K562 (cell line): ENCODE measurements at regions not wholly inside any gene's neighbourhood (a gene's known extent, or its start where the extent isn't known, plus 50 kb on each side); places are given as distances from the start of the nearest gene placed in this dataset.

Experiments used
- ATAC-seq: fragments of 200-7000 bp; cut with Tn5 transposase; 3 replicates; pipeline ENCODE4 v1.9.1; 2020; ENCODE audit warnings: moderate library complexity
- BruUV-seq: library from RNA; stranded (reverse); fragments of 400-500 nt; replicated peaks from 2 replicates; lab custom pipeline; 2021; lab: Mats Ljungman, UMichigan
- CTCF ChIA-PET: fragments of 300-600 bp; formaldehyde crosslinking; extraction: SDS; loops from one replicate; lab custom pipeline; 2021; ENCODE audit warnings: low intra/inter-chr PET ratio; lab: Yijun Ruan, JAX
- POLR2A ChIA-PET: fragments of 300-600, 350-650 bp; sonication (Branson Sonifier 250); formaldehyde crosslinking; extraction: SDS; loops from one replicate; lab custom pipeline; 2021; ENCODE audit warnings: antibody characterized with exemption, inconsistent platforms; lab: Yijun Ruan, JAX
- DNase-seq, 4 experiments: peaks; one replicate each; pipeline versions ENCODE4 v3.0.0 to v3.0.0-alpha.2; 2011 to 2018; ENCODE audit warnings: low spot score in 3 of 4, mixed read lengths in 3 of 4; ENCODE audit errors: extremely low read depth in 1 of 4
- FAIRE-seq: peaks from 2 replicates; lab custom pipeline; 2011; peaks lifted over from hg19 to GRCh38; lab: Jason Lieb, UNC
- H2AFZ ChIP-seq: 2 replicates; pipeline ENCODE4 v1.6.0; 2011; ENCODE audit warnings: low read depth, low read length, control low read depth, inconsistent platforms
- H3K27ac ChIP-seq: fragments of 200-600 bp; 3 replicates; pipeline ENCODE4 v1.8.0; 2011; ENCODE audit warnings: low read depth, mild to moderate bottlenecking, control low read depth, inconsistent platforms, low read length, moderate library complexity, mixed read lengths; ENCODE audit errors: extremely low read depth
- H3K27me3 ChIP-seq, 2 experiments: fragments of 300-600 bp in 1 of 2; 2 replicates in 1 of 2; 3 replicates in 1 of 2; pipeline versions ENCODE4 v1.6.0 to v1.8.0; 2011; ENCODE audit warnings: inconsistent platforms in 2 of 2, low read length in 2 of 2, mild to moderate bottlenecking in 1 of 2, mixed read lengths in 1 of 2, moderate library complexity in 1 of 2; ENCODE audit not compliant: control insufficient read depth in 2 of 2, insufficient read depth in 2 of 2
- H3K36me3 ChIP-seq: fragments of 300-600 bp; 3 replicates; pipeline ENCODE4 v1.8.0; 2011; ENCODE audit warnings: mild to moderate bottlenecking, low read length, inconsistent platforms; ENCODE audit not compliant: control insufficient read depth, insufficient read depth
- H3K4me1 ChIP-seq, 2 experiments: fragments of 200-600 bp in 1 of 2; replicated peaks in 1 of 2; 2 replicates in 1 of 2; 3 replicates in 1 of 2; pipeline versions ENCODE4 v1.5.1 to v1.8.0; 2011; ENCODE audit warnings: inconsistent platforms in 2 of 2, low read length in 2 of 2, mild to moderate bottlenecking in 1 of 2, mixed read lengths in 1 of 2, moderate library complexity in 1 of 2; ENCODE audit not compliant: control insufficient read depth in 2 of 2, insufficient read depth in 2 of 2
- H3K4me2 ChIP-seq: 2 replicates; pipeline ENCODE4 v1.6.1; 2011; ENCODE audit warnings: low read length, control low read depth, inconsistent platforms, mixed read lengths; ENCODE audit not compliant: insufficient read depth
- H3K4me3 ChIP-seq: fragments of 200-600 bp; sonication (generic), shearing (Covaris generic); 2 replicates; pipeline ENCODE4 v1.5.1; 2016; ENCODE audit warnings: control low read depth, inconsistent platforms
- H3K79me2 ChIP-seq: fragments of 200-600 bp; 3 replicates; pipeline ENCODE4 v1.8.0; 2011; ENCODE audit warnings: low read length, inconsistent platforms; ENCODE audit not compliant: control insufficient read depth, insufficient read depth
- H3K9ac ChIP-seq, 2 experiments: 2 replicates each; pipeline versions ENCODE4 v1.6.0 to v1.6.1; 2011; ENCODE audit warnings: low read depth in 2 of 2, low read length in 2 of 2, control low read depth in 1 of 2, inconsistent platforms in 1 of 2, mild to moderate bottlenecking in 1 of 2, mixed read lengths in 1 of 2; ENCODE audit not compliant: insufficient read depth in 1 of 2
- H3K9me1 ChIP-seq: one replicate; pipeline ENCODE4 v1.6.0; 2011; ENCODE audit warnings: inconsistent platforms, mild to moderate bottlenecking, low read length, moderate library complexity; ENCODE audit not compliant: control insufficient read depth, insufficient read depth
- H3K9me3 ChIP-seq: replicated peaks from 2 replicates; pipeline ENCODE4 v1.5.1; 2011; ENCODE audit warnings: low read depth, low read length, inconsistent platforms; ENCODE audit not compliant: control insufficient read depth, insufficient read depth
- H4K20me1 ChIP-seq: replicated peaks from 2 replicates; pipeline ENCODE4 v1.6.1; 2011; ENCODE audit warnings: low read length, inconsistent platforms, mixed read lengths; ENCODE audit not compliant: control insufficient read depth, insufficient read depth
- CEBPB ChIP-seq: fragments of 450-650 bp; IDR thresholded peaks from 2 replicates; pipeline ENCODE4 v1.6.1; 2016; ENCODE audit warnings: missing genetic modification characterization, missing compliant biosample characterization
- DDX20 ChIP-seq: fragments of 450-650 bp; IDR thresholded peaks from 2 replicates; pipeline ENCODE4 v1.6.1; 2016; ENCODE audit warnings: missing genetic modification characterization, low read depth, mild to moderate bottlenecking, missing compliant biosample characterization, moderate library complexity
- ZNF318 ChIP-seq, 2 experiments: fragments of 450-650 bp; IDR thresholded peaks; 2 replicates each; pipeline ENCODE4 v1.6.1; 2016; ENCODE audit warnings: mild to moderate bottlenecking in 2 of 2, borderline replicate concordance in 1 of 2, low read depth in 1 of 2, moderate library complexity in 1 of 2
- WGBS: fragments of 100-300 bp; shearing (Covaris generic); methylation state at CpG from one replicate; pipeline ENCODE4 v1.1.6; 2016; ENCODE audit warnings: low coverage, mixed read lengths; ENCODE audit not compliant: insufficient coverage; ENCODE audit errors: missing lambda C conversion rate; 5-methylcytosine and 5-hydroxymethylcytosine counted together
- in situ Hi-C: fragments of 300-500 bp; cut with MboI; formaldehyde crosslinking; loops from 4 replicates; pipeline ENCODE4 v1.15.0; 2018; ENCODE audit warnings: inconsistent platforms, mixed read lengths
- intact Hi-C: fragments of 100-400 bp; cut with micrococcal nuclease; formaldehyde crosslinking; loops from 2 replicates; pipeline ENCODE4 v1.14.2; 2022

DNA sequence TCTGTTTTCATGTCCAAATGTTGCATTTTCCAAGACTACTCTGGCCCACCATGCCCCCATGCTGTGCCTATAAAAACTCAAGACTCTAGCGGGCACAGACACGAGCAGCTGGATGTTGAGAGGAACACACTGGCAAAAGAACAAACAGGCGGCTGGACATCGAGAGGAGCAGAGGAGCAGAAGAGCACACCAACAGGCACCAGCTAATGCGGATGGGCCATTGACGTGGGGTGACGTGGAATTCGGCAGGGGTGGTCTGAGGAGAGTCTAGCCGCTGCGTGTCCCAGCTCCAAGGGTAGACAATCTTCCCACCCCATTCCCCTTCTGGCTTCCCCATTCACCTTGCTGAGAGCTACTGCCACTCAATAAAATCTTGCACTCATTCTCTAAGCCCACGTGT is 54.4 kb upstream of the SMIM30 start (continued):
- TF ChIP-seq ZNF318 (IDR thresholded peaks at IDR 0.05; ENCODE audit: borderline replicate concordance in 1 of 2, low read depth in 1 of 2), result no peak

DNA sequence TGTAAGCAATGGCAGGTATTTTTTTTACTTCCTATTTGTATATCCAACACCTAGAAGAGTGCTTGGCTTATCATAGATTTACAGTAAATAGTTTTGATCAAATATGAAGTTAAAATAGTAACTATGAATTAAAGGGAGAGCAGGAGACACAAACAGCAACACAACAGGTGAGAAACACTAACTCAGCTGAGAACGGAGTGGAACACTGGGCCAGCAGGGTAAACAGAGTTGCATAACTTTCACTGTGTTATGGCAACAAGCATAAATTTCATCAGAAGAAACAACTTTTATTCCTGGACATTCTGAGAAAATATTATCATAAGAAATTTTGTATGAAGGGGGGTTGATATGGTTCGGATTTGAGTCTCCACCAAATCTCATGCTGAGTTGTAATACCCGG is 52.2 kb upstream of the SMIM30 start:
- in situ Hi-C loops, result no loop called here
- no peak overlapping the region for H3K27ac ChIP-seq
- POLR2A ChIA-PET, result no interaction called here
- no peaks in the 10 kb centered on the region for H3K9me1 ChIP-seq
- no TSS peak for BruUV-seq
- no peak overlapping the region for H3K9ac ChIP-seq
- H3K4me1 ChIP-seq, result no peaks in the 10 kb centered on the region; a peak in 1 of 5 replicates
- H3K79me2 ChIP-seq, result no peaks in the 10 kb centered on the region
- FAIRE-seq, result no peak
- DNase-seq, result no peak
- peak; percentile 19; the same call in 1 of the 2 replicates for TF ChIP-seq CEBPB (tag)
- no peak for TF ChIP-seq DDX20 (tag)
- CTCF ChIA-PET, result no interaction called here
- no peaks in the 10 kb centered on the region for H3K27me3 ChIP-seq
- H3K4me3 ChIP-seq, result no peak overlapping the region
- intact Hi-C loops, result no loop called here
- no peaks in the 10 kb centered on the region for H3K9me3 ChIP-seq
- no peak overlapping the region for H2AFZ ChIP-seq
- ATAC-seq, result no peak
- no peaks in the 10 kb centered on the region for H4K20me1 ChIP-seq
- H3K4me2 ChIP-seq, result no peak overlapping the region
- WGBS, result 20% methylated on average over 3 of the region's 3 CpGs
- no peaks in the 10 kb centered on the region for H3K36me3 ChIP-seq
